SU-DHL-6 (cell line): ENCODE measurements at regions not wholly inside any gene's neighbourhood (a gene's known extent, or its start where the extent isn't known, plus 50 kb on each side); places are given as distances from the start of the nearest gene placed in this dataset.

ENCODE experiments used
- H2AFZ ChIP-seq: fragments of 200-600 bp; sonication (generic); 2 replicates; pipeline ENCODE4 v1.6.1; 2014; ENCODE audit warnings: low read depth, mild to moderate bottlenecking, moderate library complexity, mixed read lengths, antibody characterized with exemption, low read length; ENCODE audit not compliant: severe bottlenecking
- H3F3A ChIP-seq: fragments of 200-600 bp; shearing (Covaris generic); 2 replicates; pipeline ENCODE4 v1.6.0; 2016; ENCODE audit warnings: antibody characterized with exemption, mild to moderate bottlenecking; ENCODE audit not compliant: insufficient read depth
- H3K27ac ChIP-seq: fragments of 200-600 bp; sonication (generic); 2 replicates; pipeline ENCODE4 v1.5.1; 2016; ENCODE audit warnings: low read depth, mild to moderate bottlenecking, low read length, moderate library complexity, mixed read lengths
- H3K27me3 ChIP-seq: fragments of 200-600 bp; sonication (generic), shearing (Covaris generic); 2 replicates; pipeline ENCODE4 v1.6.0; 2014; ENCODE audit warnings: mild to moderate bottlenecking, low read length
- H3K36me3 ChIP-seq: fragments of 200-600 bp; sonication (generic); 2 replicates; pipeline ENCODE4 v1.6.1; 2014; ENCODE audit warnings: mild to moderate bottlenecking, low read length, mixed read lengths
- H3K4me2 ChIP-seq: fragments of 300-600, 200-600 bp; shearing (Covaris generic), sonication (generic); 2 replicates; pipeline ENCODE4 v1.6.0; 2014; ENCODE audit warnings: low read length, low read depth, mild to moderate bottlenecking; ENCODE audit not compliant: poor library complexity, severe bottlenecking
- H3K4me3 ChIP-seq: fragments of 200-600 bp; sonication (generic); 2 replicates; pipeline ENCODE4 v1.5.1; 2014; ENCODE audit warnings: antibody characterized with exemption, low read length, mild to moderate bottlenecking, mixed read lengths; ENCODE audit not compliant: insufficient read depth, poor library complexity, severe bottlenecking
- H3K79me2 ChIP-seq: fragments of 200-600 bp; sonication (generic); 2 replicates; pipeline ENCODE4 v1.6.1; 2014; ENCODE audit warnings: mild to moderate bottlenecking, low read length, moderate library complexity; ENCODE audit not compliant: insufficient read depth
- H3K9ac ChIP-seq: fragments of 200-600 bp; sonication (generic); 2 replicates; pipeline ENCODE4 v1.7.0; 2014; ENCODE audit warnings: mild to moderate bottlenecking, low read length
- H3K9me2 ChIP-seq: fragments of 200-600 bp; sonication (generic); replicated peaks from 2 replicates; pipeline ENCODE4 v1.6.1; 2014; ENCODE audit warnings: low read length; ENCODE audit not compliant: insufficient read depth
- H3K9me3 ChIP-seq: fragments of 200-600 bp; sonication (generic); 2 replicates; pipeline ENCODE4 v1.6.1; 2014; ENCODE audit warnings: low read length, mixed read lengths; ENCODE audit not compliant: insufficient read depth
- H4K20me1 ChIP-seq: fragments of 200-600 bp; sonication (generic); 2 replicates; pipeline ENCODE4 v1.6.1; 2014; ENCODE audit warnings: low read depth, mild to moderate bottlenecking, antibody characterized with exemption, low read length, moderate library complexity, mixed read lengths
- EZH2phosphoT487 ChIP-seq: fragments of 200-600 bp; sonication (generic), shearing (Covaris generic); conservative IDR thresholded peaks from 2 replicates; pipeline ENCODE4 v1.6.1; 2018; ENCODE audit warnings: mild to moderate bottlenecking, antibody characterized with exemption, low read length, moderate library complexity, mixed read lengths
- TF ChIP-seq, protein P1 (sequence below): fragments of 200-600 bp; sonication (generic); IDR thresholded peaks from one replicate; pipeline ENCODE4 v1.5.1; 2017; ENCODE audit warnings: antibody characterized with exemption, mild to moderate bottlenecking, low read length, moderate library complexity; ENCODE audit not compliant: insufficient read depth, poor library complexity, severe bottlenecking

DNA sequence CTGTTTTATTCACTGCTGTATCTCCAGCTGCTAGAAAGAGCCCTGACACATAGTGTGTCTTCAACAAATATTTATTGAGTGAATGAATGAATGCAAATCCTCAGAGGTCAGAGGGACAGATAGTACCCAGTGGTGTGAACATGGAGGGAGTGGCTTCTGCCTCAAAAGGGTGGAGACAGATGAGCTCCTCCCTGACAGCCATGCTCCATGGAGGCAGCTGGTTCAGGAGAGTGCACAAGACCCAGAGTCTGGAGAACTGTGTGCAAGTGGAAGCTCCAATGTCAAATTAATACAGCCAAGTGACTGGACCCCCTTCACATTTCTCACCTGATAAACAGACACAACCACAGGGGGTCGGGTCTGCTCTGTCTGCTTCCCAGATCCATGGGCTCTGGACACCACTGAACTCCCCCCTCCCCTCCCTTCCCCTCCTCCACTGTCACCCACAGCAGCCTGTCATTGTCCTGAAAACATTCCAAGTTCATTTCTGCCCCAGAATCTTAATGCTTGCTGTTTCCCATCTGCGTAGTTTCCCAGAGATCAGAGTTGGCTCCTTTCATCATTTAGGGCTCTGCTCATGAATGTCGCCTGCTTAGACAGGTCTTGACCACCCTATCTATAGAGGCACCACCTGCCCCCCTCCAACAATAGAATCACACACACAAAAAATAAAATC is 312.9 kb upstream of the PODXL start:
- Histone ChIP-seq H3K9ac (no peak overlapping the region), H3K27me3 (no peaks in the 10 kb centered on the region), H3K27ac (no peak overlapping the region), H3K9me2 (no peaks in the 10 kb centered on the region), H3K79me2 (no peaks in the 10 kb centered on the region), H3K4me2 (no peak overlapping the region), H3K36me3 (no peaks in the 10 kb centered on the region), H3F3A (no peaks in the 10 kb centered on the region), H2AFZ (no peak overlapping the region), H4K20me1 (no peaks in the 10 kb centered on the region), H3K4me3 (no peak overlapping the region), H3K9me3 (no peaks in the 10 kb centered on the region)
- TF ChIP-seq, protein P1, sequence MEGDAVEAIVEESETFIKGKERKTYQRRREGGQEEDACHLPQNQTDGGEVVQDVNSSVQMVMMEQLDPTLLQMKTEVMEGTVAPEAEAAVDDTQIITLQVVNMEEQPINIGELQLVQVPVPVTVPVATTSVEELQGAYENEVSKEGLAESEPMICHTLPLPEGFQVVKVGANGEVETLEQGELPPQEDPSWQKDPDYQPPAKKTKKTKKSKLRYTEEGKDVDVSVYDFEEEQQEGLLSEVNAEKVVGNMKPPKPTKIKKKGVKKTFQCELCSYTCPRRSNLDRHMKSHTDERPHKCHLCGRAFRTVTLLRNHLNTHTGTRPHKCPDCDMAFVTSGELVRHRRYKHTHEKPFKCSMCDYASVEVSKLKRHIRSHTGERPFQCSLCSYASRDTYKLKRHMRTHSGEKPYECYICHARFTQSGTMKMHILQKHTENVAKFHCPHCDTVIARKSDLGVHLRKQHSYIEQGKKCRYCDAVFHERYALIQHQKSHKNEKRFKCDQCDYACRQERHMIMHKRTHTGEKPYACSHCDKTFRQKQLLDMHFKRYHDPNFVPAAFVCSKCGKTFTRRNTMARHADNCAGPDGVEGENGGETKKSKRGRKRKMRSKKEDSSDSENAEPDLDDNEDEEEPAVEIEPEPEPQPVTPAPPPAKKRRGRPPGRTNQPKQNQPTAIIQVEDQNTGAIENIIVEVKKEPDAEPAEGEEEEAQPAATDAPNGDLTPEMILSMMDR: no peak
- no peak for TF ChIP-seq EZH2phosphoT487

- Histone ChIP-seq H3K9me3 (no peaks in the 10 kb centered on the region), H3K27me3 (no peaks in the 10 kb centered on the region), H3F3A (no peaks in the 10 kb centered on the region), H3K4me3 (no peak overlapping the region), H3K4me2 (no peak overlapping the region), H4K20me1 (no peaks in the 10 kb centered on the region), H3K79me2 (no peaks in the 10 kb centered on the region), H2AFZ (no peak overlapping the region), H3K27ac (no peak overlapping the region), H3K9me2 (no peaks in the 10 kb centered on the region), H3K9ac (no peak overlapping the region), H3K36me3 (no peaks in the 10 kb centered on the region)
- TF ChIP-seq, protein P1: no peak
- no peak for TF ChIP-seq EZH2phosphoT487
These were observed 311.0 kb upstream of the PODXL start for GRCh38 chr7:131867461-131867860.

- no peak for TF ChIP-seq EZH2phosphoT487
- TF ChIP-seq, protein P1: no peak
These were observed 309.5 kb upstream of the PODXL start for GRCh38 chr7:131865911-131866310.

More at GRCh38 chr7:131865911-131866310, 309.5 kb upstream of the PODXL start:
- Histone ChIP-seq H3K27me3 (no peaks in the 10 kb centered on the region), H3F3A (no peaks in the 10 kb centered on the region), H3K9me3 (no peaks in the 10 kb centered on the region), H2AFZ (no peak overlapping the region), H3K36me3 (no peaks in the 10 kb centered on the region), H4K20me1 (no peaks in the 10 kb centered on the region), H3K27ac (no peak overlapping the region), H3K9me2 (no peaks in the 10 kb centered on the region), H3K4me3 (no peak overlapping the region), H3K9ac (no peak overlapping the region), H3K4me2 (no peak overlapping the region), H3K79me2 (no peaks in the 10 kb centered on the region)
